GM21529 (cell line): ENCODE measurements at regions not wholly inside any gene's neighbourhood (a gene's known extent, or its start where the extent isn't known, plus 50 kb on each side); places are given as distances from the start of the nearest gene placed in this dataset.
A peak's percentile ranks its signal among the peaks of the same experiment; 100 is the strongest.

Source experiments
- ATAC-seq: cut with Tn5 transposase; IDR thresholded peaks from one replicate; pipeline ENCODE4 v1.9.1; 2021; ENCODE audit not compliant: unreplicated experiment

GRCh38 chr1:62917314-62917713 lies 133.4 kb downstream of the ATG4C start:
- ATAC-seq, result no peak

GRCh38 chr1:62917805-62918204 lies 133.9 kb downstream of the ATG4C start:
- no peak for ATAC-seq

GRCh38 chr1:62918700-62919099 lies 134.8 kb downstream of the ATG4C start:
- ATAC-seq, result no peak

GRCh38 chr1:62922006-62922405 lies 138.1 kb downstream of the ATG4C start:
- no peak for ATAC-seq

- ATAC-seq, result no peak
Measured at GRCh38 chr1:62924983-62925790, 141.3 kb downstream of the ATG4C start.

- no peak for ATAC-seq
Measured at GRCh38 chr1:62926681-62927252, 142.8 kb downstream of the ATG4C start.

GRCh38 chr1:62928885-62929284 lies 145.0 kb downstream of the ATG4C start:
- ATAC-seq, result no peak

GRCh38 chr1:62937634-62938296 lies 153.8 kb downstream of the ATG4C start:
- no peak for ATAC-seq

- no peak for ATAC-seq
Measured at GRCh38 chr1:62941780-62942179, 157.8 kb downstream of the ATG4C start.

- ATAC-seq, result no peak
Measured at GRCh38 chr1:62946511-62946910, 162.6 kb downstream of the ATG4C start.

- ATAC-seq, result no peak
Measured at GRCh38 chr1:62951428-62951827, 167.5 kb downstream of the ATG4C start.

- no peak for ATAC-seq
Measured at GRCh38 chr1:62952596-62952995, 168.7 kb downstream of the ATG4C start.

- no peak for ATAC-seq
Measured at GRCh38 chr1:62953633-62954032, 169.7 kb downstream of the ATG4C start.

- no peak for ATAC-seq
Measured at GRCh38 chr1:62954758-62955157, 170.8 kb downstream of the ATG4C start.

- no peak for ATAC-seq
Measured at GRCh38 chr1:62955666-62956065, 171.7 kb downstream of the ATG4C start.

GRCh38 chr1:62962014-62962812 lies 178.3 kb downstream of the ATG4C start:
- no peak for ATAC-seq

GRCh38 chr1:62962901-62963776 lies 179.2 kb downstream of the ATG4C start:
- peak; percentile 73 for ATAC-seq

- ATAC-seq, result peak; percentile 65
Measured at GRCh38 chr1:62964141-62964540, 180.2 kb downstream of the ATG4C start.

GRCh38 chr1:62967031-62967430 lies 183.1 kb downstream of the ATG4C start:
- ATAC-seq, result no peak

- ATAC-seq, result no peak
Measured at GRCh38 chr1:62977366-62977765, 193.4 kb downstream of the ATG4C start.
